Neural progenitor cell (in vitro differentiated cells): ENCODE measurements at regions not wholly inside any gene's neighbourhood (a gene's known extent, or its start where the extent isn't known, plus 50 kb on each side); places are given as distances from the start of the nearest gene placed in this dataset.

Experiments used
- CTCF ChIP-seq: fragments of 200-600 bp; sonication (generic); IDR thresholded peaks from 2 replicates; pipeline ENCODE4 v1.5.1; 2017; ENCODE audit warnings: antibody characterized with exemption, mild to moderate bottlenecking
- EZH2phosphoT487 ChIP-seq: fragments of 200-600 bp; sonication (generic); IDR thresholded peaks from 2 replicates; pipeline ENCODE4 v1.6.1; 2017; ENCODE audit warnings: antibody characterized with exemption

DNA sequence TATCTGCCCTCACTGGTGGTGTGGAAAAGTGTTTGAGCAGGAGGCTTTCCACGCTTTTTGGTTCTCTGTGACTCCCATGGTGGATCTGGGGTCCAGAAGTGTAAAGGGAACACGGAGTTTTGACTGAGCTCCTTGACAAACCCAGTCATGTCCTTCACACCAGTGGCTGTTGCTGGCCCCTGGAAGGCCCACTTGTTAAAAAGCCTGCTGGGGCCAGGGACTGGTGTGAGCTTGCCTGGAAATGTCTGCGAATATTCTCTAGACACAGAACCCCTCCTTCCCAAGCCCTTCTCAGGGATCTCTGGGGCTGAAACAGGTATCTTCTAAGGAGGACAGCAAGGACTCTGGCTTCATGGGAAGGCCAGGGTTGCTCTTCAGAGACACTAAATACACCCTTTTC is 343.0 kb downstream of the TCERG1L start:
- TF ChIP-seq EZH2phosphoT487 (no peak), CTCF (no peak)
